ENCODE measurements at regions not wholly inside any gene's neighbourhood (a gene's known extent, or its start where the extent isn't known, plus 50 kb on each side); places are given as distances from the start of the nearest gene placed in this dataset.

DNA sequence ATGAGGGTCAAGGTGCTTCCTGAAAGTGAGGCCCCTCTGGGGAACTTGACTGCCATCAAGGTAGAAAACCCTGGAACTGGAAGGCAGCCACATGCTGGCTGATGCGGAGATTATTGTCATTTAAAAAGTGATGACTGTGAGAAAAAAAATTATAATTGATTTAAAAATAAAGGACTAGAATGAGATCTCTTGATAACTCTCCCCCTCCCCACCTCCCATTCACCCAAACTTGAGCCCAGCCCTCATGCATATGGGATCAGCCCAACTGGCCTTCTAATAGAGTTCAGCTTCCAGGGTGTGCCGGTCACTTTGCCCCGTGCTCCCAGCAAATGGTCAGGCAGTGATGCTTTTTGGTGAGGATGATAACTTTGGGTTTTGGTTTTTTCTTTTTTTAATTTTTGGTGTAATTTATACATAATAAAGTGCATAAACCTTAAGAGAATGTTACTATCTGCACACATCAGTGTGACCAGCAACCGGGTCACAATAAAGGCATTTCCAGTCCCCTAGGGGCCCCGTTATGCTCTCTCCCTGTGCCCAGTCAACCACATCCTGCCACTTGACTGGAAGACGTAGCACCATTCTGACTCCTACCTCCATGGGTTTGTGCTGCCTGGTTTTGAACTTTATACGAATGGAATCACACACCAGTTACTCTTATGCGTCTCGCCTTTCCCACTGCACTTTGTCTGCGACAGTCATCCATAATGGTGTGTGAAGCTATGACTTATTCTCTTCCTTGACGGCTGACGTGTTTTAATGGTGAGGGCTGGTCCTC lies 187.9 kb downstream of the USP12 start:
- H3K27ac Mint-ChIP-seq (ENCODE audit: unreplicated experiment), result no peak overlapping the region
- H3K36me3 Mint-ChIP-seq (ENCODE audit: low read depth), result no peaks in the 10 kb centered on the region
- H3K4me3 Mint-ChIP-seq, result no peak overlapping the region
- H3K4me1 Mint-ChIP-seq, result no peaks in the 10 kb centered on the region
- peaks cover 13% of the 10 kb centered on the region for H3K27me3 Mint-ChIP-seq (ENCODE audit: low read depth)
- TF ChIP-seq, protein P1, sequence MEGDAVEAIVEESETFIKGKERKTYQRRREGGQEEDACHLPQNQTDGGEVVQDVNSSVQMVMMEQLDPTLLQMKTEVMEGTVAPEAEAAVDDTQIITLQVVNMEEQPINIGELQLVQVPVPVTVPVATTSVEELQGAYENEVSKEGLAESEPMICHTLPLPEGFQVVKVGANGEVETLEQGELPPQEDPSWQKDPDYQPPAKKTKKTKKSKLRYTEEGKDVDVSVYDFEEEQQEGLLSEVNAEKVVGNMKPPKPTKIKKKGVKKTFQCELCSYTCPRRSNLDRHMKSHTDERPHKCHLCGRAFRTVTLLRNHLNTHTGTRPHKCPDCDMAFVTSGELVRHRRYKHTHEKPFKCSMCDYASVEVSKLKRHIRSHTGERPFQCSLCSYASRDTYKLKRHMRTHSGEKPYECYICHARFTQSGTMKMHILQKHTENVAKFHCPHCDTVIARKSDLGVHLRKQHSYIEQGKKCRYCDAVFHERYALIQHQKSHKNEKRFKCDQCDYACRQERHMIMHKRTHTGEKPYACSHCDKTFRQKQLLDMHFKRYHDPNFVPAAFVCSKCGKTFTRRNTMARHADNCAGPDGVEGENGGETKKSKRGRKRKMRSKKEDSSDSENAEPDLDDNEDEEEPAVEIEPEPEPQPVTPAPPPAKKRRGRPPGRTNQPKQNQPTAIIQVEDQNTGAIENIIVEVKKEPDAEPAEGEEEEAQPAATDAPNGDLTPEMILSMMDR (conservative IDR thresholded peaks at IDR 0.05), result no peak
- no peaks in the 10 kb centered on the region for H3K9me3 Mint-ChIP-seq
- no peak for DNase-seq (ENCODE audit: low read depth, low spot score)

DNA sequence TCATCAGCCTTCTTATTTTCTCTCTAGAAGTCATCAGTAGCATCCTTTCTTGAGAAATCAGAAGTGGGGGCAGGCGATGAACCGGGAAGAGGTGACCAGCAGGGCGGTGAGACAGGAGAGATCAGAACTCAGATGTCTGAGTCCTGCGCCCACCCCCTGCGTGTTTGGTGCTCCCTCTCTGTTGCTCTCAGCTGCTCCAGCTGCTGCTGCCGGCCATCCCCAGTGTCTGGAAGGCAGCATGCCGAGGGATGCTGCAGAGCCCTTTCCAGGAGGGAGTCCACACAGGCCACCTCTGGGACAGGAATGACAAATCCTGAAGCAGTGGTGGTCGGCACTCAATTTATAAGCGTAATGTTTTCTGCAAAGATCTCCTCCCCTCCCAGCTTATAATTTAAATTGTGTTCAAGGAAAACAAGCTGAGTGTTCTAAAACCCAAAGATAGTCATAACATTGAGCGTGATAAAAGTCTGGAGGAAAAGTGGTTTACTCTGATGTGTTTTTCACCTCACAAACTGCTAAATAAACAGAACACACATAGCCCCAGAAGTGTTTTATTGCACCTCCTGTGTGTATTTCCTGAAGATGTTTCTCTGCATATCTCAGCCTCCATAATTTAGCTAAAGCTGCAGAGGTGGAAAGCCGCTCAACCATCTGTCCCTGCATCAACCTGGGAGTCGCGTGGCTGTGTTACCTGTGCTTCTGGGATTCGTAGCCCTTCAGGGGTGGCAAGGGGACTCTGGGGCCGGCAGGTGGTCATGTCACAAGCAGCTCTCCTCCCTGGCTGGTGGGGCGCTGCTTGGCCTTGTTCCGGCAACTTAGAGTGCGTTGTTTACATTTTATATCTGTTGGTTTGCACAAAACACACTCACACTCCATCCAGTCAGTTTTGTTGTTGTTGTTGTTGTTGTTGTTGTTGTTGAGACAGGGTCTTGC lies 191.2 kb downstream of the USP12 start:
- H3K9me3 Mint-ChIP-seq, result no peaks in the 10 kb centered on the region

DNA sequence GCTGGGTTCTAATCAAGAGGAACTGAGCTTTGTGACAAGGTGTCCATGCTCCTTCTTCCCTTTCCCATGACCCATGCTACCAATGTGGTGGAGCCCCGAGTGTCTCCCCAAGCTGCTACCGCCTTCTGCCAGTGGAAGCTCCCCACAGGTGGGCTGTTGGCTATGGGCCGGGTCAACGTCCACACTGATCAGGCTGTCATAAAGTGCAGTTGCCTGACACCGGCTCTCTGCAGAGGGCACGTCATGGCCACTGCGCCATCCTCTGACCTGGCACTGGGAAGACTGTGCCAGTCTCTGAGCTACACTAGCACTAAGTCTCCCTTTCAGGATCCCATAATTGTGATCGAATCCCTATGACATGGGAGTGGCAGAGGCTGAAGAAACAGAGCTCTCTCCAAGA lies 192.3 kb downstream of the USP12 start:
- TF ChIP-seq, protein P1 (conservative IDR thresholded peaks at IDR 0.05), result no peak
- no peaks in the 10 kb centered on the region for H3K9me3 Mint-ChIP-seq
- H3K4me1 Mint-ChIP-seq, result no peaks in the 10 kb centered on the region
- H3K4me3 Mint-ChIP-seq, result no peak overlapping the region
- no peaks in the 10 kb centered on the region for H3K36me3 Mint-ChIP-seq (ENCODE audit: low read depth)
- no peak for DNase-seq (ENCODE audit: low read depth, low spot score)
- peaks cover 14% of the 10 kb centered on the region for H3K27me3 Mint-ChIP-seq (ENCODE audit: low read depth)
- no peak overlapping the region for H3K27ac Mint-ChIP-seq (ENCODE audit: unreplicated experiment)

More for the DNA sequence above, 191.2 kb downstream of the USP12 start:
- Mint-ChIP-seq H3K4me3 (no peak overlapping the region), H3K4me1 (no peaks in the 10 kb centered on the region), H3K27me3 (ENCODE audit: low read depth) (peaks cover 17% of the 10 kb centered on the region), H3K36me3 (ENCODE audit: low read depth) (no peaks in the 10 kb centered on the region), H3K27ac (ENCODE audit: unreplicated experiment) (no peak overlapping the region)
- DNase-seq (ENCODE audit: low read depth, low spot score), result no peak
- TF ChIP-seq, protein P1 (conservative IDR thresholded peaks at IDR 0.05), result no peak

DNA sequence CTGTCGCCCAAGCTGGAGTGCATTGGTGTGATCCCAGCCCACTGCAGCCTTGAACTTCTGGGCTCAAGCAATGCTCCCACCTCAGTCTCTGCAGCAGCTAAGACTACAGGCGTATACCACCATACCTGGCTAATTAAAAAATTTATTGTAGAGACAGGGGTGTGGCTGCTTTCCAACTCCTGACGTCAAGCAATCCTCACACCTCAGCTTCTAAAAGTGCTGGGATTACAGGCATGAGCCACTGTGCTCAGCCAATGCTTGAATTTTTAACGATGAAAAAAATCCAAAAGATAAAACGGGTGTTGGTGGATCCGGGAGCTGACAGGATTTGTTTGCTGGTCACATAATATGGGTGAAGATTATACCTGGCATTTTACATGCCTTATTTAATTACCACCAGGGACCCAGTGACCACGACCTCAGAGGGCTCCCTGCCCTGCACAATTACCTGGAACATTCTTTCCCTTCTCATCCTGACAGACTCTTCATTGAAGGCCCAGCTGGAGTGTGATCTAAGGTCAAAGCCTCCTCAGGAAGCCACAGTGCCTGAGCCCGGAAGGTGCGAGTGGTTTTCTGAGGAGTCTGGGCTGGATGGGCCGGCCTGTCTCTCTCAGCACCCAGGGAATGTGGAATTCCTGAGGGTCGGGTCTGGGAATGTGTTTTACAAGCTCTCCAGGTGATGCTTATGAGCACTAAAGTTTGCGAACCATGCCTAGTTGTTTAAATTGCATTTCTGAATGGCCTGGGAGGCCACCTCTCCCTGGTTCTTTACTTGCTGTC lies 193.3 kb downstream of the USP12 start:
- H3K4me3 Mint-ChIP-seq, result no peak overlapping the region
- H3K4me1 Mint-ChIP-seq, result no peaks in the 10 kb centered on the region
- no peaks in the 10 kb centered on the region for H3K36me3 Mint-ChIP-seq (ENCODE audit: low read depth)
- H3K27me3 Mint-ChIP-seq (ENCODE audit: low read depth), result peaks cover 15% of the 10 kb centered on the region
- DNase-seq (ENCODE audit: low read depth, low spot score), result no peak
- no peak overlapping the region for H3K27ac Mint-ChIP-seq (ENCODE audit: unreplicated experiment)
- H3K9me3 Mint-ChIP-seq, result peaks cover 2% of the 10 kb centered on the region
- TF ChIP-seq, protein P1 (conservative IDR thresholded peaks at IDR 0.05), result no peak

DNA sequence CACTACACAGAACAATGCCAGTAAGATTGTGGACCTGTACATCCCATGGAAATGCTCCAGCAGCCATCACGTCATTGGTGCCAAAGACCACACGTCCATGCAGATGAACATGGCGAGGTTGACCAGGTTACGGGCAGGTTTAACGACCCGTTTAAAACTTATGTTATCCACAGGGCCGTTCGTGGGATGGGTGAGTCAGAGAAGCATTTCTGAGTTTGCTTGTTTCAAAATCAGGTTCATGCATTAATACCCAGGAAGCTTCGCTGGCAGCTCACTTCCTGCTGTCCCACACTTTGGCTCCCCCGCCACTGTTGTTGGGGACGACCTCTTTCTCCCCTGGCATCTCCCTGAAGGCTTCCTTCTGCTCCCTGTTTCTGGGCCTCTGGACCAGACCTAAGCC lies 194.1 kb downstream of the USP12 start:
- H3K27me3 Mint-ChIP-seq (ENCODE audit: low read depth), result peaks cover 19% of the 10 kb centered on the region
- TF ChIP-seq, protein P1 (conservative IDR thresholded peaks at IDR 0.05), result no peak

More for the DNA sequence above, 194.1 kb downstream of the USP12 start:
- Mint-ChIP-seq H3K9me3 (peaks cover 5% of the 10 kb centered on the region), H3K4me3 (no peak overlapping the region), H3K27ac (ENCODE audit: unreplicated experiment) (no peak overlapping the region), H3K4me1 (peaks cover 3% of the 10 kb centered on the region), H3K36me3 (ENCODE audit: low read depth) (no peaks in the 10 kb centered on the region)
- DNase-seq (ENCODE audit: low read depth, low spot score), result no peak
